HepG2 (cell line): ENCODE measurements at regions not wholly inside any gene's neighbourhood (a gene's known extent, or its start where the extent isn't known, plus 50 kb on each side); places are given as distances from the start of the nearest gene placed in this dataset.

Experiments
- HDAC2 ChIP-seq: sonication (generic); formaldehyde crosslinking; IDR thresholded peaks from 2 replicates; pipeline ENCODE4 v1.4.0; 2020; ENCODE audit warnings: missing genetic modification reagents
- MAFF ChIP-seq: IDR thresholded peaks from 2 replicates; pipeline ENCODE4 v1.6.1; 2011; ENCODE audit warnings: low read depth, low read length, improper control_type of control experiment
- ZBTB49 ChIP-seq: sonication (generic); formaldehyde crosslinking; IDR thresholded peaks from 2 replicates; pipeline ENCODE4 v1.4.0; 2020; ENCODE audit warnings: missing genetic modification reagents, borderline replicate concordance

GRCh38 chr2:138247302-138247701 is 254.3 kb upstream of the SPOPL start:
- no peak for TF ChIP-seq ZBTB49 (CRISPR knock-in tag)
- TF ChIP-seq HDAC2 (CRISPR knock-in tag) = no peak
- no peak for TF ChIP-seq MAFF
